Thyroid gland (tissue), 4 donors: ENCODE measurements at regions not wholly inside any gene's neighbourhood (a gene's known extent, or its start where the extent isn't known, plus 50 kb on each side); places are given as distances from the start of the nearest gene placed in this dataset.

Source experiments
- POLR2A ChIP-seq, 2 donors: fragments of 450-650 bp; IDR thresholded peaks; one replicate each; pipeline ENCODE4 v1.6.1; 2017; ENCODE audit warnings: antibody characterized with exemption in 2 of 2, mild to moderate bottlenecking in 2 of 2, moderate library complexity in 1 of 2
- TF ChIP-seq, protein P1 (sequence below), 6 experiments: fragments of 200-600 bp in 3 of 6; fragments of 450-650 bp in 3 of 6; sonication (generic) in 3 of 6; IDR thresholded peaks; one replicate each; pipeline ENCODE4 v1.5.1; 2016 to 2019; ENCODE audit warnings: antibody characterized with exemption in 6 of 6, mild to moderate bottlenecking in 2 of 6, inconsistent platforms in 1 of 6, moderate library complexity in 1 of 6

- TF ChIP-seq, protein P1, sequence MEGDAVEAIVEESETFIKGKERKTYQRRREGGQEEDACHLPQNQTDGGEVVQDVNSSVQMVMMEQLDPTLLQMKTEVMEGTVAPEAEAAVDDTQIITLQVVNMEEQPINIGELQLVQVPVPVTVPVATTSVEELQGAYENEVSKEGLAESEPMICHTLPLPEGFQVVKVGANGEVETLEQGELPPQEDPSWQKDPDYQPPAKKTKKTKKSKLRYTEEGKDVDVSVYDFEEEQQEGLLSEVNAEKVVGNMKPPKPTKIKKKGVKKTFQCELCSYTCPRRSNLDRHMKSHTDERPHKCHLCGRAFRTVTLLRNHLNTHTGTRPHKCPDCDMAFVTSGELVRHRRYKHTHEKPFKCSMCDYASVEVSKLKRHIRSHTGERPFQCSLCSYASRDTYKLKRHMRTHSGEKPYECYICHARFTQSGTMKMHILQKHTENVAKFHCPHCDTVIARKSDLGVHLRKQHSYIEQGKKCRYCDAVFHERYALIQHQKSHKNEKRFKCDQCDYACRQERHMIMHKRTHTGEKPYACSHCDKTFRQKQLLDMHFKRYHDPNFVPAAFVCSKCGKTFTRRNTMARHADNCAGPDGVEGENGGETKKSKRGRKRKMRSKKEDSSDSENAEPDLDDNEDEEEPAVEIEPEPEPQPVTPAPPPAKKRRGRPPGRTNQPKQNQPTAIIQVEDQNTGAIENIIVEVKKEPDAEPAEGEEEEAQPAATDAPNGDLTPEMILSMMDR (IDR thresholded peaks at IDR 0.05): no peak
- no peak for TF ChIP-seq POLR2A (IDR thresholded peaks at IDR 0.05)
Observed at GRCh38 chr10:65176994-65177393, 1655.8 kb downstream of the REEP3 start.
